Activated naive CD8-positive, alpha-beta T cell (primary cell): ENCODE measurements at regions not wholly inside any gene's neighbourhood (a gene's known extent, or its start where the extent isn't known, plus 50 kb on each side); places are given as distances from the start of the nearest gene placed in this dataset.

Experiments
- H3K27ac Mint-ChIP-seq: one replicate; pipeline ENCODE4 v1.8.0; 2021; ENCODE audit warnings: mixed read lengths
- H3K27me3 Mint-ChIP-seq: one replicate; pipeline ENCODE4 v1.8.0; 2021; ENCODE audit warnings: mixed read lengths
- H3K36me3 Mint-ChIP-seq: one replicate; pipeline ENCODE4 v1.8.0; 2021; ENCODE audit warnings: mixed read lengths
- H3K4me1 Mint-ChIP-seq: one replicate; pipeline ENCODE4 v1.8.0; 2021; ENCODE audit warnings: low read depth, mixed read lengths
- H3K4me3 Mint-ChIP-seq: one replicate; pipeline ENCODE4 v1.8.0; 2021; ENCODE audit warnings: mild to moderate bottlenecking, mixed read lengths
- H3K9me3 Mint-ChIP-seq: one replicate; pipeline ENCODE4 v1.8.0; 2021; ENCODE audit warnings: low read depth, mixed read lengths

DNA sequence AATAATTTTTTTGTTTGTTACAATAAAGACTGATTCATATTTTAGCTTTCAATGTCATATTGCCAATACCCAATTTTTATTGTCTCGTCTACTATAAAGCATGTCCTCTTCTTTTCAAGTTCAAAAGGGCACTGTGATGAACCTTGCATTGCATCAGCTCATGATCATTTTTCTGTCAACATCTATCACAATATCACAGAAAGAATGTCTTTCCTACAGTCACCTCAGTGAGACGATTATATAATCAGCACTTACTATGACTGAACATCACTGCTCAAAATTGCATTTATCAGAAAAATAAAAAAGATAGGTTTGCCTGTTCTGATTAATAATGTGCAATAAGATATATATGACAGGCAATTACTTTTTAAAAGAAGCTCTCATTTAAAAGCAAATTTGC, 228.7 kb upstream of the LRFN5 start:
- Mint-ChIP-seq H3K36me3 (no peaks in the 10 kb centered on the region), H3K9me3 (no peaks in the 10 kb centered on the region), H3K4me1 (no peaks in the 10 kb centered on the region), H3K27me3 (no peaks in the 10 kb centered on the region), H3K27ac (no peak overlapping the region), H3K4me3 (no peak overlapping the region)

DNA sequence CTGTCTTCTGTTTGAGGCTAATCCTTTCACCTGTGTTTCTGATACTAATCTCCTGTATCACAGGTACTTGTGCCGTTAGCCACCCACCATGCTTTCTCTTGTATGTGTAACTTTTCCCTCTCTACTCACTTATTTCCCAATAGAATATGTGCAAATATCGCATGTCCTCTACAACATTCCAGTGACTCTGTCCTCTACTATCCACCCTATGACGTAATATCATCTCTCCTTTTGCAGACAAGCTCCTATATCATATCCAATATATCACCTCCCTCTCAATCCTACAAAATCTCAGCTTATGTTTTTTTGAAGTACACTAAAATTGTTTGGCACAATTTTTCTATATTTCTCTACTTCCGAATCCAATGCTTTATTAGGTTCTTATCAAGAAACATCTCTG, 232.6 kb upstream of the LRFN5 start:
- H3K4me3 Mint-ChIP-seq = no peak overlapping the region
- H3K9me3 Mint-ChIP-seq = no peaks in the 10 kb centered on the region
- H3K36me3 Mint-ChIP-seq = no peaks in the 10 kb centered on the region
- no peak overlapping the region for H3K27ac Mint-ChIP-seq
- H3K4me1 Mint-ChIP-seq = no peaks in the 10 kb centered on the region
- H3K27me3 Mint-ChIP-seq = no peaks in the 10 kb centered on the region

DNA sequence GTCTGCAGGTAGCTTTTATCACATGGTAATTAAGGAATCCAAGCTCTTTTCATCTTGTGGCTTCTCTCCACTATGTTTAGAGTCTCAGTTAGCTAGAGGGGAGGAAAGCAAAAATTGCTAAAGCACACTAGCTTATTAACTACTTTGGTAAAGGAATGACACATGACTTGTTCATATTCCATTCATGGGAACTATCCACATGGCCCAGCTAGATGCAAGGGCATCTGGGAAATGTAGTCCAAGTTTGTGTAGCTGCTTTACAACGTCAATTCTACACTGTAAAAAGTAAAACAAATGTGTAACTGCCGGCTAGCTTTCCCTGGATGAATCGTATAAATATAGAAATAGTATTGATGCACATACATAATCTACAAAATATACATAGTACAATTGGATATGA, 244.5 kb upstream of the LRFN5 start:
- Mint-ChIP-seq H3K27ac (no peak overlapping the region), H3K36me3 (no peaks in the 10 kb centered on the region), H3K9me3 (no peaks in the 10 kb centered on the region), H3K4me1 (no peaks in the 10 kb centered on the region), H3K27me3 (no peaks in the 10 kb centered on the region), H3K4me3 (no peak overlapping the region)

DNA sequence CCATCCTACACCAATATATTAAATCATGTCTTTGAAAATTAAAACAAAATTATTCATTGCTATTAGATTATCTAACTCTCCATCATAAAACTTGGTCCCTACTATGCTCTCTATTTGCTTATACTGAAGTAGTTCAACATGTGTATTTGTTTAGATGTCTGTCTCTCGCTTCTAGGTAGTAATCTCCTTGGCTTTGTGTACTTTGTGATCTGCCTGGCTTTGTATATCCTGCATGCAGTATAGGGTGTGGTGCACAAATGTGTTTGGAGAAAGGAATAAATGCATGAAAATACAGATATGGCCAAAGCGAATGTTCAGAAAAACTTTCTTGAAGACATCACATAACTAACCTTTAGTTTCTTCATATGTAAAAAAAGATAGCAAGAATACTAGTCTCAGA, 246.6 kb upstream of the LRFN5 start:
- Mint-ChIP-seq H3K27me3 (no peaks in the 10 kb centered on the region), H3K4me1 (no peaks in the 10 kb centered on the region), H3K27ac (no peak overlapping the region), H3K9me3 (no peaks in the 10 kb centered on the region), H3K36me3 (no peaks in the 10 kb centered on the region), H3K4me3 (no peak overlapping the region)

DNA sequence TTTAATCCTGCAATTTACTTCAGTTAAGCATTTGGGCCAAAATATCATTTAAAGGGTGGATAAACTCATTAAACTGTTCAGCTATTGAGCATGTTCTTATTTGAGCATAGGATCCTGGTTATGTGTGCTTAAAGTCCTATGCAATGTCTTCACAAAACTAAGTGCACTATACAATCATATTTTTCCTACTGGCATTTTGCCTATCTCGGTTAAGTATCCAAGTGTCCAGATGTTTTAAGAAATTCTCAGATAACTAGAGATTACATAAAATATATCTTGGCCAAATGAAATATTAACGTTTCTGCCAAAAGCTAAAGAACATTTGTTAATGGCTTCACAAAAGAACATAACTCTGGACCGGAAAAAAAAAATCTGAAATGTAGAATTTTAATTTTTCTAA, 250.8 kb upstream of the LRFN5 start:
- no peaks in the 10 kb centered on the region for H3K4me1 Mint-ChIP-seq

DNA sequence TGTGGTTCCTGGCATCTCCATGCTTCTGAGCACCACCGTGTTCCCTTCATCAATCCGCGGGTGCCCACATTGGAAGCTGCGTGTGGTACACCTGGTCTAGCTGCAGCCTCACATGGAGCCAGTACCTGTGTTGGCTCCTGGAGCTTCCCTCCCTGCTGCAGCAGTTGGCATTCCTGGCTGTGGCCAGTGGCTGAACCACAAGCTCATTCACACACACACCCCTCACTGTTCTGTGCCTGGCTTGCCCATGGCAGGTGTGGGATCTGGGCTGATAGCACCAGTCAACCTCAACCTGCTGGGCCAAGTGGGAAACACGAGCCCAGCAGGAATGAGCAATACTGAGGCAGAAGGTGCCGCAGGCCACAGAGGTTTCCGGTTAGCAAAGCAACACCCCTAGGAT, 256.2 kb upstream of the LRFN5 start:
- Mint-ChIP-seq H3K36me3 (no peaks in the 10 kb centered on the region), H3K4me3 (no peak overlapping the region), H3K4me1 (no peaks in the 10 kb centered on the region), H3K27me3 (no peaks in the 10 kb centered on the region), H3K9me3 (no peaks in the 10 kb centered on the region), H3K27ac (no peak overlapping the region)

More for the DNA sequence above, 250.8 kb upstream of the LRFN5 start:
- Mint-ChIP-seq H3K36me3 (no peaks in the 10 kb centered on the region), H3K27ac (no peak overlapping the region), H3K4me3 (no peak overlapping the region), H3K27me3 (no peaks in the 10 kb centered on the region), H3K9me3 (no peaks in the 10 kb centered on the region)

DNA sequence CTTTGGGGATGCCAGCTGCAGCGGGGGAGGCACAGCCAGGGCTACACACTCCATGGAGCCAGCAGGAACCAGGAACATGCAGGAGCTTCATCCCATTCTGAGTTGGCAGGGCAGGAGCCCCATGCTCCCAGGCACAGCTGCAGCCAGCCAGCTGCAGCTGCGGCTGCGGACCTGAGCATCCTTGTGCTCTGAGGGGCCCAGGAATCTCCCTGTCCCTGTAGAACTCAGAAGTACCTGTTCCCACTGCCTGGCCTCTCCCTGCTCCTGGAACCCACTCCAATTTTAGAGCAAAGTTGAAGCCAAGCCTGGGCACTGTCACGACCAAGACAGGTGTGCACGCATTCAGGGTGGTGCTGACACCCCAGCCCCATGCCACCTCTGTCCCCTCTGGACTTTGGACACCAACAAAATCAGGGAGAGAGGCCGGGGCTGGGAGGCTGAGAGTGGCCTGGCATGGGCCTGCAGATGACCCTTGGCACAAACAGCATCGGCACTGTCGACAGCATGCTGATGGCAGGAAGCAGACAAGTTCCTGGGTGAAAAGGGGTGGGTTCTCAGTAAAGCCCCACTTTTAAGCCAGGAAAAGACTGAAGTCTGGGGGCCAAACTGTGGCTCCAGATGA, 257.3 kb upstream of the LRFN5 start:
- no peak overlapping the region for H3K27ac Mint-ChIP-seq
- H3K9me3 Mint-ChIP-seq = no peaks in the 10 kb centered on the region
- no peaks in the 10 kb centered on the region for H3K4me1 Mint-ChIP-seq
- H3K27me3 Mint-ChIP-seq = no peaks in the 10 kb centered on the region
- H3K4me3 Mint-ChIP-seq = no peak overlapping the region
- no peaks in the 10 kb centered on the region for H3K36me3 Mint-ChIP-seq

DNA sequence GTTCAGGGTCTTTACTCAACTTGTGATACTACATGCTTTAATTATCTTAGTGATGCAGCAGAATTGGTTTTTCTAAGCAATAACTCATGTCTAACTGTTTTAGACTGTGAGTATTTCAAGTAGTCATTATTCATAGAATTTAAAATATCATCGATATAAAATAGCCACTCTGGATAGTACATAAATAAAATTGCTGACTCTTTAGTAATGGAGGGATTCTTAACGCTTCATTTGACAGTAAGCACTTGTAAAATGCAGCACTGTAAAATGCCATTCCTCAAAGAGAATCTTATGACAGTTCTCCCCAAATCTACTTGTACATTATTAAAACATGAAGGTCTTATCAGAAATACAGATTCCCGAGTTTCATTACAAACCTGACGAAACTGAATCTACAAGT, 262.8 kb upstream of the LRFN5 start:
- Mint-ChIP-seq H3K36me3 (no peaks in the 10 kb centered on the region), H3K4me1 (no peaks in the 10 kb centered on the region), H3K27ac (no peak overlapping the region), H3K4me3 (no peak overlapping the region), H3K9me3 (no peaks in the 10 kb centered on the region), H3K27me3 (no peaks in the 10 kb centered on the region)

DNA sequence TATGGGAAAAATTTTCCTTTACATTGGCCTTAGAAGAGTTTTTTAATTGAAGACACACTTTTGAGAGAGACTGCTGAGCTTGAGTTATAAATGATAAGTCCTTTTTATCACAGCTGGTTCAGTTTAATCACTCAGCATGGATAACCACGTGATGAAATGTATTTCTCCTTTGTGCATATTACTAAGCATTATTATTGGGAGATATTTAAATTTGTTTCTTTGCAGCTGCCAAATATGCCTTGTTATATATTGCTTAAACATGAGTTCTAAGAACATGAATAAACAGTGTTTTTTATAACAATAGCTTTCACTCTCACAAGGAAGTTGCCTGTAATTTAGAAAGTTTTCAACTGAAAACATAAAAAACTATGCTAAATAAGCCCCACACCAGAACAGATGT, 293.5 kb upstream of the LRFN5 start:
- H3K4me3 Mint-ChIP-seq = no peak overlapping the region
- no peaks in the 10 kb centered on the region for H3K4me1 Mint-ChIP-seq
- H3K27ac Mint-ChIP-seq = no peak overlapping the region
- H3K36me3 Mint-ChIP-seq = no peaks in the 10 kb centered on the region
- peaks cover 7% of the 10 kb centered on the region for H3K9me3 Mint-ChIP-seq
- no peaks in the 10 kb centered on the region for H3K27me3 Mint-ChIP-seq

DNA sequence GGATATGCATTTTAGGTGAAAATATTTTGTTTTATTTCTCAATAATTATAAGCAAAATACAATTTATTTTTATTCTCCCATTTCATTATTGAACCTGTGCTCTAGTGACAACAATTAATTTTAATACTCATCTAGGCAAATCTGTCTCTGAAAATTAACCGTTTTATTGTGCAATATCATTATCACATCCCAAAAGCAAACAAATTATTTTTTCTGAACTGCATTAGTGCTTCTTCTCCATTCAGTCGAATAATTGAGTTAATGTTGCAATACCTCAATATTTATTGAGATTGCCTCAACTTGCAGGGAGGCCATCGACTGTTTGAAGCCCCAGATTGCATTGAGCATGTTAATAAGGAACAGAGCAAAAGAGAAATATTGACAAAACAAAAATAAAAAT, 303.2 kb upstream of the LRFN5 start:
- Mint-ChIP-seq H3K9me3 (no peaks in the 10 kb centered on the region), H3K4me1 (no peaks in the 10 kb centered on the region), H3K4me3 (no peak overlapping the region), H3K27ac (no peak overlapping the region), H3K36me3 (no peaks in the 10 kb centered on the region), H3K27me3 (no peaks in the 10 kb centered on the region)

DNA sequence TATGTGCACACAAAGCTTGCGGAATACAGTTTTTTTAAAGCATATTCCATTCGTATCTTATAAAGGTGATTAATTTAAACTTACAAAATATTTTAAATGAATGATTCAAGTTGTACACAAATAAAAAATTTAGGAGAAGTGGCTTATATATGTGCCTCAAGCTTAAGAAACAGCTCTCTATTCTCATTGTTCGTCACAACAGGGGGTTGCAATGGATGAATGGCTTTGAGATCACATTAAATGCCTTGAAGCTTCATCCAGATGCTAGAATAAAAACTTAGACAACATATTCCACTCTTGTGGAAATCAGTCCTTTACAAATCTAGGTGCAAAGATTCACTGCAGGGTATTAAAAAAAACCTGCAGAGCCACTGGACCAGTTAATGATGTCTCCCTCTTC, 303.9 kb upstream of the LRFN5 start:
- Mint-ChIP-seq H3K4me1 (no peaks in the 10 kb centered on the region), H3K9me3 (no peaks in the 10 kb centered on the region), H3K4me3 (no peak overlapping the region), H3K36me3 (no peaks in the 10 kb centered on the region), H3K27ac (no peak overlapping the region), H3K27me3 (no peaks in the 10 kb centered on the region)

DNA sequence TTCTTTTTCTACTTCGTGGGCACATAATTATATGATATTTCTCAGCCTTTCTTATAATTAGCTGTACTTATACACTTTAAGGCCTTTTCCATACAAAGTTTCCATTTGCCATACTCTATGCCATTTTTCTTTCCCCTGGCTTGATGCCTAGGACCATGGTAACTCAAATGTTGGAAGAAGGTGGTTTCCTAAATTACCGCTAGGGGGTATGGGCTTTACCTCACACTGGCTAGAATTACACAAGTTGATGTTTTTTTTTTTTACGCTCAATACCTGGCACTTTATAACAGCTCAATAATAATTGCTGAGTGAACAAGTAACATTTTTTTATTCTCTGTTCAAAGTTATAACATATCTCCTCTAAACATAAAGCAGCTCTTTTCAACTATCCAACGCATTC, 306.8 kb upstream of the LRFN5 start:
- no peaks in the 10 kb centered on the region for H3K9me3 Mint-ChIP-seq
- no peak overlapping the region for H3K4me3 Mint-ChIP-seq
- H3K4me1 Mint-ChIP-seq = no peaks in the 10 kb centered on the region
- H3K36me3 Mint-ChIP-seq = no peaks in the 10 kb centered on the region
- no peak overlapping the region for H3K27ac Mint-ChIP-seq
- no peaks in the 10 kb centered on the region for H3K27me3 Mint-ChIP-seq

DNA sequence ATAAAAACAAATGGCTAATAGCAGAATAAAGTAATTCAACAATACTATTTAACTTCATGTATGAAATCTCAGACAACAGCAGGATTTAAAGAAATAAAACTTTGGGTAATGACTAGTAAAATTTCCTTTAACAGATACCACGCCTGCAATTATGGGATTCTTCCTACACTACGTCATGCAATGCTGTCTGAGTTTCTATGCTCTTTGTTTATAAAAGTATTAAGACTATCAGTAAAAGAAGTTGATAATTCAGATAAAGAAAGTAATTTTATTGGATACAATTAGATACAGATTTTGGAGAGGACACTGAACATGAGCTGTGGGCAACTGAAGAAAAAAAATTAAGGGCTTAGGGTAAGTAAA, 308.4 kb upstream of the LRFN5 start:
- no peak overlapping the region for H3K4me3 Mint-ChIP-seq
- H3K4me1 Mint-ChIP-seq = no peaks in the 10 kb centered on the region
- no peaks in the 10 kb centered on the region for H3K9me3 Mint-ChIP-seq
- no peaks in the 10 kb centered on the region for H3K36me3 Mint-ChIP-seq
- no peaks in the 10 kb centered on the region for H3K27me3 Mint-ChIP-seq
- H3K27ac Mint-ChIP-seq = no peak overlapping the region

DNA sequence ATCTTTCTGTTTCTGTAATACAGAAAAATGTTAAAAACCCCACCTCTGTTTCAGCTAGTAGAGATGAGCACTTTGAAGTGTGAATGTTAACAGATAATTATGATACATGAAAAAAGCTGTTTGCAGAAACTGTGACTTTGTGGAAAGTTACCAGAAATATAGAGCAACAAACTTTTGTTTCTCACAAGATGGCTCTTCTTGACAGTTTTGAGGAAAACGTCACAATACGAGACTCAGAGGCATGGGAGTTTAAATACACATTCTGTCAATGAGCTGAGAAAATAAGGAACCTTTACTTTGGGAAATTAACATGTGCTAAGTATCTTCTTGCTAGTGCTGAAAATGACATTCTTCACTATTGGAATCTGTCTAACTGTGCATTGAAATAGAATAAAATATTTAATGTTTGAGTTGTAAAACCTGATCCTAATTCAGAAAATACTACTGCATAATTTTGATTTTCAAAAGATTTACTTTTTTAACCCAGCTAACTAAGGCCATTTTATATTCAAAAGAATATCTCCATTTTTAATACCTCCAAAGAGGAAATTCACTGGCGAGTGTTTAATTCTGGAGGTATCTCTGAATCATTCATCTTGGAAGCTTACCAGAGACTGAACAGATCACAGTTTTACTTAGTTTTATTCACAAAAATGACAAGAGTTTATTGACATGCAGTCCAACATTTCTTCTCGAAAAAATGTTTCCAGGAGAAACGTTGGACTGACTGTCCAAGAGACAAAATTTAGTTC, 308.9 kb upstream of the LRFN5 start:
- no peaks in the 10 kb centered on the region for H3K27me3 Mint-ChIP-seq
- H3K36me3 Mint-ChIP-seq = no peaks in the 10 kb centered on the region
- no peak overlapping the region for H3K4me3 Mint-ChIP-seq
- H3K27ac Mint-ChIP-seq = no peak overlapping the region
- H3K4me1 Mint-ChIP-seq = no peaks in the 10 kb centered on the region
- H3K9me3 Mint-ChIP-seq = no peaks in the 10 kb centered on the region

DNA sequence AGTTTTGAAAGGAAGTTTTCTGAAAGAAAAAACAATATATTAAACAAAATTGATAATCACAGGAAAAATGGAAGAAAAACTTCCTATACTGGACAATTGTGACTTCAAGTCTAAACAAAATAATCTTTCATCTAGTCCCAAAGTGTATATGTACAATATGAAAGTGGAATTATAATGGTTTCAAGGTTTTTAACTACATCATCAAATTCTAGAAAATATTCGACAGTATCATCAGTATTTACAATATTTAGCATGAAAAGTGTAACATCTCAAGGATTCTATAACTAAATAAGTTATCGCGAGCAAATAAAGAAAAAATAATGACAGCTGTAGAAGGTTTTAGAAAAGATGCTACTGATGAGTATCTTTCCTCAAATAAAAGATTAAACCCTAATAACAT, 310.9 kb upstream of the LRFN5 start:
- Mint-ChIP-seq H3K36me3 (no peaks in the 10 kb centered on the region), H3K4me1 (no peaks in the 10 kb centered on the region), H3K27ac (no peak overlapping the region), H3K27me3 (no peaks in the 10 kb centered on the region), H3K4me3 (no peak overlapping the region), H3K9me3 (no peaks in the 10 kb centered on the region)

DNA sequence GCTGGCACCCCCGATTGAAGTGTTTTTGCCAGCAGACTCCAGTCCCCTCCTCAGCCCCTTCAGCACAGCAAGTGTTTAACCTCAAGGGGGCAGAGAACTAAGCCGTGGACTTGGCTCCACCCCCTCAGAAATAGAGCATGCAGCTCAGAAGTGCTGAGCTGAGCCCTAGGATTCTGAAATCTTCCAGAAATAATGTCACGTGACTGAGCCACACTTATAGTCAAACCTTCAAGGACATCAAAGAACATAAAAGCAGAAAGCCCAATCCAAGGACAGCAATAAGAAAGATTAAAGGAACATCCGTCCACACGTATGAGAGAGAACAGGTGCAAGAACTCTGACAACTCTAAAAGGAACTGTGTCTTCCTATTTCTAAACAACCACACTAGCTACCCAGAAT, 317.7 kb upstream of the LRFN5 start:
- H3K9me3 Mint-ChIP-seq = peaks cover 4% of the 10 kb centered on the region
- H3K36me3 Mint-ChIP-seq = no peaks in the 10 kb centered on the region
- H3K27me3 Mint-ChIP-seq = no peaks in the 10 kb centered on the region
- no peak overlapping the region for H3K4me3 Mint-ChIP-seq
- no peak overlapping the region for H3K27ac Mint-ChIP-seq
- H3K4me1 Mint-ChIP-seq = no peaks in the 10 kb centered on the region
